ENCODE measurements at regions not wholly inside any gene's neighbourhood (a gene's known extent, or its start where the extent isn't known, plus 50 kb on each side); places are given as distances from the start of the nearest gene placed in this dataset.

GRCh38 chr3:14346642-14347041 lies 55.8 kb upstream of the SLC6A6 start:
- TF ChIP-seq POLR2A (IDR thresholded peaks at IDR 0.05) (no peak), CTCF (IDR thresholded peaks at IDR 0.05) (no peak), EP300 (IDR thresholded peaks at IDR 0.05) (no peak)

Data from ovary (tissue), 3 donors.